Testis (tissue), 2 donors: ENCODE measurements at regions not wholly inside any gene's neighbourhood (a gene's known extent, or its start where the extent isn't known, plus 50 kb on each side); places are given as distances from the start of the nearest gene placed in this dataset.

Experiments used
- POLR2A ChIP-seq: fragments of 450-650 bp; IDR thresholded peaks from one replicate; pipeline ENCODE4 v1.6.1; 2017; ENCODE audit warnings: antibody characterized with exemption, mild to moderate bottlenecking, moderate library complexity
- TF ChIP-seq, protein P1 (sequence below), 3 experiments: fragments of 450-650 bp in 2 of 3; fragments of 200-600 bp in 1 of 3; sonication (generic) in 1 of 3; IDR thresholded peaks; one replicate each; pipeline ENCODE4 v1.5.1; 2016 to 2019; ENCODE audit warnings: antibody characterized with exemption in 3 of 3, mild to moderate bottlenecking in 2 of 3, moderate library complexity in 1 of 3

DNA sequence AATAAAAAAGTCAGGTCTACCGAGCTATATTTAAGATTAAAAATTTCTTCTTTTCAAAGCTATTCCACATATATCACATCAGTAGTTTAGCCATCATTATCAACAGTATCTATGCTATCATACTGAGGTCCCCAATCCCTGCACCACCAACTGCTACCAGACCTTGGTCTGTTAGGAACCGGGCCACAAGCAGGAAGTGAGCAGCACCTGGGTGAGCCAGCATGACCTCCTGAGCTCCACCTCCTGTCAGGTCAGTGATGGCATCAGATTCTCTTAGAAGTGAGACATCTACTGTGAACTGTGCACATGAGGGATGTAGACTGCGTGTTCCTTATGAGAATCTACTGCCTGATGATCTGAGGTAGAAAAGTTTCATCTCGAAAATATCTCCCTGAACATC lies 632.1 kb upstream of the KCND2 start:
- TF ChIP-seq, protein P1, sequence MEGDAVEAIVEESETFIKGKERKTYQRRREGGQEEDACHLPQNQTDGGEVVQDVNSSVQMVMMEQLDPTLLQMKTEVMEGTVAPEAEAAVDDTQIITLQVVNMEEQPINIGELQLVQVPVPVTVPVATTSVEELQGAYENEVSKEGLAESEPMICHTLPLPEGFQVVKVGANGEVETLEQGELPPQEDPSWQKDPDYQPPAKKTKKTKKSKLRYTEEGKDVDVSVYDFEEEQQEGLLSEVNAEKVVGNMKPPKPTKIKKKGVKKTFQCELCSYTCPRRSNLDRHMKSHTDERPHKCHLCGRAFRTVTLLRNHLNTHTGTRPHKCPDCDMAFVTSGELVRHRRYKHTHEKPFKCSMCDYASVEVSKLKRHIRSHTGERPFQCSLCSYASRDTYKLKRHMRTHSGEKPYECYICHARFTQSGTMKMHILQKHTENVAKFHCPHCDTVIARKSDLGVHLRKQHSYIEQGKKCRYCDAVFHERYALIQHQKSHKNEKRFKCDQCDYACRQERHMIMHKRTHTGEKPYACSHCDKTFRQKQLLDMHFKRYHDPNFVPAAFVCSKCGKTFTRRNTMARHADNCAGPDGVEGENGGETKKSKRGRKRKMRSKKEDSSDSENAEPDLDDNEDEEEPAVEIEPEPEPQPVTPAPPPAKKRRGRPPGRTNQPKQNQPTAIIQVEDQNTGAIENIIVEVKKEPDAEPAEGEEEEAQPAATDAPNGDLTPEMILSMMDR (IDR thresholded peaks at IDR 0.05): no peak
- no peak for TF ChIP-seq POLR2A
